ENCODE measurements at regions not wholly inside any gene's neighbourhood (a gene's known extent, or its start where the extent isn't known, plus 50 kb on each side); places are given as distances from the start of the nearest gene placed in this dataset.
"Not testable (repeated sequence)": the region's sequence is repeated elsewhere in the genome, so short reads cannot be mapped to it uniquely, and the experiment has no call there.

GRCh38 chr16:63943566-63943965 is 1178.3 kb downstream of the CDH11 start:
- DNase-seq (ENCODE audit: low read depth, low spot score), result no peak

- DNase-seq (ENCODE audit: low read depth, low spot score), result no peak
These were observed 1183.2 kb downstream of the CDH11 start for GRCh38 chr16:63938661-63939060.

GRCh38 chr16:63933841-63934240 is 1188.0 kb downstream of the CDH11 start:
- DNase-seq (ENCODE audit: low read depth, low spot score), result no peak

GRCh38 chr16:63928421-63928820 is 1193.4 kb downstream of the CDH11 start:
- DNase-seq (ENCODE audit: low read depth, low spot score), result no peak

- DNase-seq (ENCODE audit: low read depth, low spot score), result no peak
These were observed 1196.6 kb downstream of the CDH11 start for GRCh38 chr16:63925221-63925620.

GRCh38 chr16:63922560-63922959 is 1199.3 kb downstream of the CDH11 start:
- no peak for DNase-seq (ENCODE audit: low read depth, low spot score)

GRCh38 chr16:63921737-63922295 is 1200.0 kb downstream of the CDH11 start:
- no peak for DNase-seq (ENCODE audit: low read depth, low spot score)

- no peak for DNase-seq (ENCODE audit: low read depth, low spot score)
These were observed 1208.6 kb downstream of the CDH11 start for GRCh38 chr16:63913290-63913689.

- no peak for DNase-seq (ENCODE audit: low read depth, low spot score)
These were observed 1214.6 kb downstream of the CDH11 start for GRCh38 chr16:63907251-63907650.

GRCh38 chr16:63904930-63905329 is 1216.9 kb downstream of the CDH11 start:
- no peak for DNase-seq (ENCODE audit: low read depth, low spot score)

GRCh38 chr16:63904182-63904581 is 1217.7 kb downstream of the CDH11 start:
- no peak for DNase-seq (ENCODE audit: low read depth, low spot score)

GRCh38 chr16:63896383-63897109 is 1225.3 kb downstream of the CDH11 start:
- DNase-seq (ENCODE audit: low read depth, low spot score), result no peak

GRCh38 chr16:63890723-63891122 is 1231.1 kb downstream of the CDH11 start:
- no peak for DNase-seq (ENCODE audit: low read depth, low spot score)

- DNase-seq (ENCODE audit: low read depth, low spot score), result no peak
These were observed 1231.8 kb downstream of the CDH11 start for GRCh38 chr16:63890081-63890480.

GRCh38 chr16:63883091-63883490 is 1238.8 kb downstream of the CDH11 start:
- DNase-seq (ENCODE audit: low read depth, low spot score), result no peak

GRCh38 chr16:63882576-63882975 is 1239.3 kb downstream of the CDH11 start:
- no peak for DNase-seq (ENCODE audit: low read depth, low spot score)

- DNase-seq (ENCODE audit: low read depth, low spot score), result no peak
These were observed 1240.9 kb downstream of the CDH11 start for GRCh38 chr16:63880948-63881347.

GRCh38 chr16:63877401-63877800 is 1244.5 kb downstream of the CDH11 start:
- no peak for DNase-seq (ENCODE audit: low read depth, low spot score)

GRCh38 chr16:63876103-63876502 is 1245.8 kb downstream of the CDH11 start:
- DNase-seq (ENCODE audit: low read depth, low spot score), result no peak

- DNase-seq (ENCODE audit: low read depth, low spot score), result not testable (repeated sequence)
These were observed 1261.2 kb downstream of the CDH11 start for GRCh38 chr16:63860700-63861099.

- DNase-seq (ENCODE audit: low read depth, low spot score), result no peak
These were observed 1265.3 kb downstream of the CDH11 start for GRCh38 chr16:63856537-63856936.

GRCh38 chr16:63850979-63851378 is 1270.9 kb downstream of the CDH11 start:
- DNase-seq (ENCODE audit: low read depth, low spot score), result no peak

GRCh38 chr16:63841271-63841670 is 1280.6 kb downstream of the CDH11 start:
- DNase-seq (ENCODE audit: low read depth, low spot score), result no peak

GRCh38 chr16:63830061-63830460 is 1291.8 kb downstream of the CDH11 start:
- no peak for DNase-seq (ENCODE audit: low read depth, low spot score)

All from brain pericyte (primary cell).